ENCODE measurements at regions not wholly inside any gene's neighbourhood (a gene's known extent, or its start where the extent isn't known, plus 50 kb on each side); places are given as distances from the start of the nearest gene placed in this dataset. TPM values are rescaled to one million over a fixed set of nuclear protein-coding genes. Genes with fewer than 3 reads are reported as not detected.

DNA sequence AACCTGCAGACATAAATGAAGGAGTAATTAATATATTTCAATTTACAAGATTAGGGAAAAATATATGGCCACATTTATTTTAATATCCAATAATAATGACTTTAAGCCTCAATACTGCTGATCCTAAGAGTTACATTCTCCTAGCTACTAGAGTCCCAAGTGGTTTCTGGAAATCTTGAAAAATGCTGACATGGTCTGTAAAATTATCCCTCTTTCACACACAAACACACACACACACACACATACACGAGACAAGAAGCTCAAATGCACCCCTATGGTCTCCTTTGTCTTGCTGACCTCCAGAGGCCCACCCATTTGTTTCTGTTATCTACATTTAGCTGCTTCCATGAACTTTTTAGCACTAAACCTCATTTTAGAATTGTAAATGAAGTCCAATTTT lies 53.0 kb upstream of the USP15 start:
- no peaks in the 10 kb centered on the region for H3K79me2 ChIP-seq
- WGBS (ENCODE audit: low lambda C conversion rate, missing lambda C conversion rate) = 75% methylated on average over 1 of the region's 1 CpG
- no peak overlapping the region for H3K4me2 ChIP-seq
- TF ChIP-seq, protein P1, sequence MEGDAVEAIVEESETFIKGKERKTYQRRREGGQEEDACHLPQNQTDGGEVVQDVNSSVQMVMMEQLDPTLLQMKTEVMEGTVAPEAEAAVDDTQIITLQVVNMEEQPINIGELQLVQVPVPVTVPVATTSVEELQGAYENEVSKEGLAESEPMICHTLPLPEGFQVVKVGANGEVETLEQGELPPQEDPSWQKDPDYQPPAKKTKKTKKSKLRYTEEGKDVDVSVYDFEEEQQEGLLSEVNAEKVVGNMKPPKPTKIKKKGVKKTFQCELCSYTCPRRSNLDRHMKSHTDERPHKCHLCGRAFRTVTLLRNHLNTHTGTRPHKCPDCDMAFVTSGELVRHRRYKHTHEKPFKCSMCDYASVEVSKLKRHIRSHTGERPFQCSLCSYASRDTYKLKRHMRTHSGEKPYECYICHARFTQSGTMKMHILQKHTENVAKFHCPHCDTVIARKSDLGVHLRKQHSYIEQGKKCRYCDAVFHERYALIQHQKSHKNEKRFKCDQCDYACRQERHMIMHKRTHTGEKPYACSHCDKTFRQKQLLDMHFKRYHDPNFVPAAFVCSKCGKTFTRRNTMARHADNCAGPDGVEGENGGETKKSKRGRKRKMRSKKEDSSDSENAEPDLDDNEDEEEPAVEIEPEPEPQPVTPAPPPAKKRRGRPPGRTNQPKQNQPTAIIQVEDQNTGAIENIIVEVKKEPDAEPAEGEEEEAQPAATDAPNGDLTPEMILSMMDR (IDR thresholded peaks at IDR 0.05; ENCODE audit: poor library complexity) = no peak
- TF ChIP-seq EZH2 (IDR thresholded peaks at IDR 0.05; ENCODE audit: borderline replicate concordance) (no peak), EZH2phosphoT487 (IDR thresholded peaks at IDR 0.05; ENCODE audit: low read depth, severe bottlenecking, unreplicated experiment) (no peak)
- no peak overlapping the region for H3K4me3 ChIP-seq
- no peaks in the 10 kb centered on the region for H3K27me3 ChIP-seq
- H3K27ac ChIP-seq = no peak overlapping the region
- no peaks in the 10 kb centered on the region for H3K9me3 ChIP-seq (ENCODE audit: low read depth)
- no peak for DNase-seq (ENCODE audit: low spot score)
- no peaks in the 10 kb centered on the region for H3K36me3 ChIP-seq (replicated peaks; ENCODE audit: insufficient read depth, low read depth)
- H3K9me2 ChIP-seq (replicated peaks; ENCODE audit: insufficient read depth) = no peaks in the 10 kb centered on the region
- no peaks in the 10 kb centered on the region for H4K20me1 ChIP-seq (ENCODE audit: insufficient read depth, poor library complexity, severe bottlenecking)
- H2AFZ ChIP-seq = no peak overlapping the region
- no peaks in the 10 kb centered on the region for H3K4me1 ChIP-seq (ENCODE audit: insufficient read depth)

Small RNA genes lying in the stretch of these regions (small RNA-seq; reads per million reads assigned to genes)
- gene RF00019 (not detected), gene RF00413 (not detected)

All from hepatocyte (in vitro differentiated cells).